T-helper 1 cell treated with Interleukin-12 subunit alpha and Interleukin-12 subunit beta and Interleukin-4 antibody, amounts not matched to agents 30 μg/mL and 1 μg/mL, for 36 hours (primary cell): ENCODE measurements at regions not wholly inside any gene's neighbourhood (a gene's known extent, or its start where the extent isn't known, plus 50 kb on each side); places are given as distances from the start of the nearest gene placed in this dataset.

Experiments
- H3K27ac Mint-ChIP-seq: one replicate; pipeline ENCODE4 v1.8.0; 2021; ENCODE audit warnings: mild to moderate bottlenecking, mixed read lengths
- H3K27me3 Mint-ChIP-seq: one replicate; pipeline ENCODE4 v1.8.0; 2021; ENCODE audit warnings: low read depth, mixed read lengths
- H3K36me3 Mint-ChIP-seq: one replicate; pipeline ENCODE4 v1.8.0; 2021; ENCODE audit warnings: low read depth, mixed read lengths
- H3K4me1 Mint-ChIP-seq: one replicate; pipeline ENCODE4 v1.8.0; 2021; ENCODE audit warnings: low read depth, mixed read lengths
- H3K4me3 Mint-ChIP-seq: one replicate; pipeline ENCODE4 v1.8.0; 2021; ENCODE audit warnings: mild to moderate bottlenecking, moderate library complexity, mixed read lengths
- H3K9me3 Mint-ChIP-seq: one replicate; pipeline ENCODE4 v1.8.0; 2021; ENCODE audit warnings: mixed read lengths

DNA sequence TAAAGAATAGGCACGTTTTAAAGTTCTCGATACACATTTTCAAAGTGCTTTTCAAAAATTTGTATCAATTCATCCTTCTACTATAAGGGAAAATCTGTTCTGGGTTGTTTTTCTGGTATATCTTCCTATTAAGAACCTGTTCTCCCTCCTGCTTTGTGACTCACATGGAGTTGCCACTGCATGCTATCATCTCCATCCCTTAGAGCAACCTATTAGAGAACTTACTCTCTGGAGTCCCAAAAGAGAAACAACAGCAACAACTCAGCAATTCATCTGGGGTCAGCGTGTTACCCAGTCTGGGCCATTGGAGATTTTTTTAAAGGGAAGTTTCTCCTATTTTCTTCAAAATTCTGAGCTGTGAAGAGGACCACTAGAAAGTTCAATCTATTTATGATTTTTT, 227.4 kb downstream of the HLX start:
- Mint-ChIP-seq H3K4me3 (no peak overlapping the region), H3K4me1 (peaks cover 5% of the 10 kb centered on the region), H3K9me3 (peaks cover 5% of the 10 kb centered on the region), H3K27ac (no peak overlapping the region), H3K27me3 (no peaks in the 10 kb centered on the region), H3K36me3 (no peaks in the 10 kb centered on the region)

DNA sequence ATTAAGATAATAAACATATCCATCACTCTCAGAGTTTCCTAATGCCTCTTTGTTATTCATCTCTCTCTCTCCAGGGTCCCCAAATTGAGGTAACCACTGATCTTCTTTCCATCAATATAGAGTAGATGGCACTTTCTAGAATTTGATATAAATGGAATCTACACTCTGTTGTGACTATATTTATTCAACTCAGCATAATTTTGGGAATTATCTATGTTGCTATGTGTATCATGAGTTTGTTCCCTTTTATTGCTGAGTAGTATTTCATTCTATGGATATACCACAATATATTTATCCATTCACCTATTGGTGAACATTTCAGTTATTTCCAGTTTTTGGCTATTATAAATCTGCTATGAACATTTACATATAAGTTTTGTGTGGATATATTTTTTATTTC, 230.7 kb downstream of the HLX start:
- Mint-ChIP-seq H3K36me3 (no peaks in the 10 kb centered on the region), H3K4me1 (no peaks in the 10 kb centered on the region), H3K27ac (no peak overlapping the region), H3K27me3 (peaks cover 5% of the 10 kb centered on the region), H3K9me3 (no peaks in the 10 kb centered on the region), H3K4me3 (no peak overlapping the region)

DNA sequence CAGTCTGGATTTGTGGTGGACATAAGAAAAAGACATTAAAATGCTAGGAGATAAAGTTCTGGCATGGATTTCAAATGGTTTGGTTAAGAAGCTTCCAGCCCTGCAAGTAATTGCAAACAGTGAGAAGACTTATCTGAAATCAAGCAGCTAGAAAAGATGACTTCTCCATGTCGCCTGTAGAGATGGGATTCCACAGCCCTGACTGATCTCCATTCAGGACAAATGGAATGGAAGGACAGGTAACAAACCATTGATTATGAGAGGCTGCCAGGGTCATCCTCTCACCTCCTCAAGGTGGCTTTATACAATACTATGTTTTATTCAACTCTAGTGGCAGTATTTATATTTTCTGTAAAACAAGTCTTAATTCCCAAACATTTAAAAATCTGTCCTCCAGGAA, 237.9 kb downstream of the HLX start:
- Mint-ChIP-seq H3K9me3 (peaks cover 6% of the 10 kb centered on the region), H3K27me3 (peaks cover 5% of the 10 kb centered on the region), H3K27ac (no peak overlapping the region), H3K36me3 (no peaks in the 10 kb centered on the region), H3K4me3 (no peak overlapping the region), H3K4me1 (no peaks in the 10 kb centered on the region)

DNA sequence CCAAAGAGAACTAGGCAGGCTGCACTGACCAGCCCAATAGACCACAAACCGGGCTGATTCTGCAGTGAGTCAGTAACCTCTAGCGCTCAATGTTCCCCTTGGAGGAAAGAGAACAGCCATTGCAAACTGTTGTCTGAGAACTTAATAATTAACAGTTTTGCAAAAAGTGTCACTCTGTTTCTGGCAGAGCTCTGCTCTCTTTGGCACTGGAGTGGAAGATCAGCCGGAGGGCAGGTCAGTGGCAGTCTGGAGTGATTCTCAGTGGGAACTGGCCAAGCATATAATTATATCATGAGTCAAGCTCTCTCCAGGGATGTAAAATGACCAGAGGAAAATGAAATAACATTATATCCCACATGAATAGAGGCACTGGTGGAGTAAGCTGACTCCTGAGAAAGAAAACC, 238.3 kb downstream of the HLX start:
- Mint-ChIP-seq H3K27me3 (peaks cover 5% of the 10 kb centered on the region), H3K36me3 (no peaks in the 10 kb centered on the region), H3K4me1 (no peaks in the 10 kb centered on the region), H3K4me3 (no peak overlapping the region), H3K27ac (no peak overlapping the region), H3K9me3 (peaks cover 6% of the 10 kb centered on the region)

DNA sequence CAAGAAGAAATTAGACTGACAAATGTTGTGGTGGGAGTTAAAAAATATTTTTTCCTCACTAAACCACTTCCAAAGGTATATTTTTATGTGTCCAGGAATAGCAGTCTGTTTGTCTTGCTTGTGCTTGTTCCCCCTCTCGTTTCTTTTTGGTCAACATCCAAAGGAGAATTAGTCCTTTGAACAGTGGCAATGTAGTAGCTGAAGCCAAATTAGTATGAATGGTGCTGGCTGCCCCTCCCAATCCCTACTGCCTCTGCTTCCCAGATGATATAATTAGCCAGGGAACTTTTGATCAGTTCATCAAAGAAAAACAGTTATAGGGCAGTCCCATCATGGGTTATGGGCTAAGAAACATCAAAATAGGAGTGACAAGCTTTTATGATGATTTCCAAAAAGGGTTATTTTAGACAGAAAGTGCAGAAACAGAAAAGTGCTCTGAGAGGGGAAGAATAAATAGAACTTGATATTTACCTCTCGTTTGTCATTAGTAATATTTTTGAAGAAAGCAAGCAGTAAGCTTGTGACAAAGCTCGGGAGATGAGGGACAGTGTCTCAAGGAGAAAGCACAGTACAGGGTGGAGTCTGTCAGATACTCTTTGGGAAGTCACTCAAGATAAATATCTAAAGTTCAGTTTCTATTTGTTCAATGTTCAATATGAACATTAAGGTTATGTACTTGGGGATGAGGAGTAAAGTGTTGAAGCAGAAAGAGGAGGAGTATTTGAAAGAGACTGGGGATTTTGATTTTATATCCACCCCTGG, 239.1 kb downstream of the HLX start:
- Mint-ChIP-seq H3K27ac (no peak overlapping the region), H3K4me1 (no peaks in the 10 kb centered on the region), H3K9me3 (peaks cover 6% of the 10 kb centered on the region), H3K27me3 (no peaks in the 10 kb centered on the region), H3K36me3 (no peaks in the 10 kb centered on the region), H3K4me3 (no peak overlapping the region)

DNA sequence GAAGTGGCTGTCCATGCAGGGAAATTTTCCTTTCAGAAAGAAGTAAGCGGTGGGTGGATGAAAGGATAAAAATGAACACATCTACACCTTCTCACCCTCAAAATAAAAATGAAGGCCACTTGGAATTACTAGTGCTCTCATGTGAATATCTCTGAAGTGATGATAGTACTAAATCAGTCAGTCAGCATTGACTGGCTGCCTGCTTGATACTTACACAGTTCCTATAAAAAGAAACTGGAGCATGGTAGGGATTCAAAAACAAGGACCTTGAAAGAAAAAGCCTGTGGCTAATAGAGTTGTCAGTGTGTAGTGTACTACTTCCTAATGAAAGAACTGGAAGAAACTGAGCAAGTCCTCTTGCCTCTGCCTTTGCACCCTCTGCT, 239.7 kb downstream of the HLX start:
- Mint-ChIP-seq H3K4me3 (no peak overlapping the region), H3K27me3 (no peaks in the 10 kb centered on the region), H3K9me3 (peaks cover 6% of the 10 kb centered on the region), H3K4me1 (no peaks in the 10 kb centered on the region), H3K27ac (no peak overlapping the region), H3K36me3 (no peaks in the 10 kb centered on the region)

DNA sequence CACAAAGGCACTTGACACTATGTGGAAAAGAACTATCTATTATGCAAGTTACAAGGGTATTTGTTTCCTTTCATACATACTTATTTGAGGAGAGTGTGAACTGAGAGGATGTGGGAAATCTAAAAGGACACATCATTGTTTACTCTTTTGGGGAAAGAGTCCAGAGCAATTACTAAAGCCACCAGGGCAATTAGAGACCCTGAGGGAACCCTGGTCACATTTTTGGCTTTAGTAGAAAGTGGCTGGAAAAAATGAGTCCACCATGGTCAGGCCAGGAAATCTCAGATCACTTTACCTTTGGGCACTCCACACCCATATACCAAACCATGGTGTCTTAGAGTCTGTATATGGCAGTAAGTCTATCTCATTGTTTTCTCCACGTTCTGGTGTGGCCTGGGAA, 243.3 kb downstream of the HLX start:
- H3K9me3 Mint-ChIP-seq, result peaks cover 6% of the 10 kb centered on the region
- no peaks in the 10 kb centered on the region for H3K27me3 Mint-ChIP-seq
- no peak overlapping the region for H3K27ac Mint-ChIP-seq
- H3K4me1 Mint-ChIP-seq, result no peaks in the 10 kb centered on the region
- no peak overlapping the region for H3K4me3 Mint-ChIP-seq
- no peaks in the 10 kb centered on the region for H3K36me3 Mint-ChIP-seq

DNA sequence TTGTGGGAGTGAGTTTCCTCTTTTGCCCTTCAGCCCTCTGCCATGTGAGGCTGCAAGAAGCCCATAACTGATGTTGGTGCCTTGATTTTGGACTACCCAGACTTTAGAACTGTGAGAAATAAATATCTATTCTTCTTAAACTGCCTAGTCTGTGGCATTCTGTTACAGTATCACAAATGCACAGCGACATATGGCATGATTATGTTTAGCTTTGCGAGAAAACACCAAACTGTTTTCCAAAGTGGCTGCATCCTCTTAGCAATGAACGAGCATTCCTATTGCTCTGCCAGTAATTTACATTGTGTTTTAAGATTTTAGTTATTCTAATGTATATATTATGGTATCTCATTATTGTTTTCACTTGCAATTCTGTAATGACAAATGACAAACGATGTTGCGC, 246.7 kb downstream of the HLX start:
- Mint-ChIP-seq H3K4me3 (no peak overlapping the region), H3K27me3 (no peaks in the 10 kb centered on the region), H3K36me3 (no peaks in the 10 kb centered on the region), H3K27ac (no peak overlapping the region), H3K9me3 (peaks cover 6% of the 10 kb centered on the region), H3K4me1 (no peaks in the 10 kb centered on the region)

DNA sequence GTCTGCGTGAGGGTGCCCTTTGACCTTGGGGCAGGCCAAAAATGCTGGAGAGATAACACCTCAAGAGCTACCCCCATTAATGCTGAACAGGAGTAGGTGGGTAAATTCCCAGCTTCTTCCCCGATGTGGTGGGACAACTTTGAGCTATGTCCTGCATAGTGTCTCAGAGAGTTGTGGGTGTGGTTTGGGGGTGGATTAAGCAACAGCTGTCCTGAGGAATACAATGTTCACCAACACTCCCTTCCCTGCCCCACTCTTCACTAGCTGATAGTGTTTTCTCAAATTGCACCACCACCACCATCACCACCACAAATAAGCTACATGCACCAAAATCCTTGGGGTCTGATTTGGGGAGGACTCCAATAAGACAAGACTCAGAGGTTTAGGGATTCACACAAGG, 258.4 kb downstream of the HLX start:
- no peak overlapping the region for H3K4me3 Mint-ChIP-seq
- no peak overlapping the region for H3K27ac Mint-ChIP-seq
- no peaks in the 10 kb centered on the region for H3K4me1 Mint-ChIP-seq
- no peaks in the 10 kb centered on the region for H3K27me3 Mint-ChIP-seq
- peaks cover 3% of the 10 kb centered on the region for H3K9me3 Mint-ChIP-seq
- H3K36me3 Mint-ChIP-seq, result no peaks in the 10 kb centered on the region

DNA sequence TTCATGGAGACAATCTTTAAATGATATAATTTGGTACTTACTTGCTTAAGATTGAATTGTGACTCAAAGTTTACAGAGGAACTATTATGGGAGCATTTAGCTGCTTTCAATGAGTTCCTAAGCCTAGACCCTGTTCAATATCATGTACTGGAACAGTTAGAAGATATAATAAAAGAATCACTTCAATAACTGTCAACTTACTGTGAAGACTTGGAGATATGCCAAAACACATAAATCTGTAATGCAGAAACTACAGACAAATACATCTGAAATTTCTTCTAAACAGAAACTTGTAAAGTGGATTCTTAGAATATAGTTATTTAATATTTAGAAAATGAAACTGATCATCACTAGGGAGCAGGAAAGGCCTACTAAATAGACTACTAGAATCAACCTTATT, 259.3 kb downstream of the HLX start:
- Mint-ChIP-seq H3K4me1 (no peaks in the 10 kb centered on the region), H3K36me3 (no peaks in the 10 kb centered on the region), H3K27ac (no peak overlapping the region), H3K27me3 (no peaks in the 10 kb centered on the region), H3K9me3 (peaks cover 3% of the 10 kb centered on the region), H3K4me3 (no peak overlapping the region)

DNA sequence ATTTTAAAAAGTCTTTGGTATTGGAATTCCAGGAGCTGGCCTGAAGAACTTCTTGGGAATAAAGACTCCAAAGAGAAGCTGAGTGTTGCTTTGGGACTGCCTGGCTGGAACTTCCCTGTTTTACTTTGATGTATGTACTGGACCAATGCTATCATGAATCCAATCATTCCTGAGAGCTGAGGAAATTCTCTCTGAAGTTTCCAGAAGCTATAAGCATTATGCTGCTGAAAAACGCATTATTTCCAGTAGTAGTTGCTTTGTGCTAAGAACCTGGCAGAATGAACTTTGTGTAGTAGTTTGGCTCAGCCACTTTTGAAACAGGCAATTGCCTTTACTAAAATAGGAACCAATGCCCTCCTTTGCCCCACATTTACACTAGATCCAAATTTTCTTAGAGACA, 260.7 kb downstream of the HLX start:
- H3K27ac Mint-ChIP-seq, result no peak overlapping the region
- H3K36me3 Mint-ChIP-seq, result no peaks in the 10 kb centered on the region
- no peaks in the 10 kb centered on the region for H3K27me3 Mint-ChIP-seq
- H3K4me3 Mint-ChIP-seq, result no peak overlapping the region
- H3K9me3 Mint-ChIP-seq, result peaks cover 3% of the 10 kb centered on the region
- no peaks in the 10 kb centered on the region for H3K4me1 Mint-ChIP-seq

DNA sequence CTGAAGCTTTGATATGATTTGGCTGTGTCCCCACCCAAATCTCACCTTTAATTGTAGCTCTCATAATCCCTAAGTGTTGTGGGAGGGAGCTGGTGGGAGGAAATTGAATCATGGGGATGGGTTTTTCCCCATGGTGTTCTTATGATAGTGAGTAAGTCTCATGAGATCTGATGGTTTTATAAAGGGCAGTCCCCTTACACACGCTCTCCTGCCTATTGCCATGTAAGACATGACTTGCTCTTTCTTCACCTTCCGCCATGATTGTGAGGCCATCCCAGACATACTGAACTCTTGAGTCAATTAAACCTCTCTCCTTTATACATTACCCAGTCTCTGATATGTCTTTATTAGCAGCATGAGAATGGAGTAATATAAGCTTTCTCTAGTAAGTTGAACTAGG, 261.9 kb downstream of the HLX start:
- no peak overlapping the region for H3K27ac Mint-ChIP-seq
- H3K4me3 Mint-ChIP-seq, result no peak overlapping the region
- no peaks in the 10 kb centered on the region for H3K4me1 Mint-ChIP-seq
- no peaks in the 10 kb centered on the region for H3K27me3 Mint-ChIP-seq
- H3K9me3 Mint-ChIP-seq, result peaks cover 3% of the 10 kb centered on the region
- no peaks in the 10 kb centered on the region for H3K36me3 Mint-ChIP-seq

DNA sequence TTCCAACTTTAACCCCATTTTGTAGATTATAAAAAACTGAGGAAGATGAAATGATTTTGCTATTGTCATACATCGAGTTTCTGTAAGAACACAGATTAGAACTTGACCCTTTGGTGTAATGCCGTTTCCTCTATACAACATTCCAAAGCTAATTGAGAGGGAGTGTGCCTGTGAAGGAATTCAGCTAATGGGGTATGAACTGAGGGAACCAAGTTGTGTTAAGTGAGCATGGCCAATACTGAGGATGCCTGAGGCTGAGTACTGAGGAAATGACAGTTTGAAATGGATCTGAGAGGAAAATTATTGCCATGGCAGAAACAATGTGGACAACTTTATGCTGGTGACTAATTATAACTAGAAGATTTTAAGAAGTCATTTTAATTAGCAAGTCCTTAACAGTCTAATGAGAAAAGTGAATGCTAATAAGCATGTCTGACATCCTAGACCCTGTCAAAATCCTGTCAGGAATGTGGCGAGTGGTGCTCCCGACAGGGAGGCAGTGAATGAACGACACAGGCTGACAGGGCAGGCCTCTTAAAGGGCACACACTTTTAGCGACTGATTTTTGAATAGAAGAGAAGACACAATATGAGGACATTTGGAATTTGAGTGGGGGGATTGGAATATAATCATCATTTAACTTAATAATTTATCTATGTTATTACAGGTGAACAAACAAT, 262.5 kb downstream of the HLX start:
- no peak overlapping the region for H3K4me3 Mint-ChIP-seq
- H3K4me1 Mint-ChIP-seq, result no peaks in the 10 kb centered on the region
- peaks cover 3% of the 10 kb centered on the region for H3K9me3 Mint-ChIP-seq
- no peak overlapping the region for H3K27ac Mint-ChIP-seq
- no peaks in the 10 kb centered on the region for H3K27me3 Mint-ChIP-seq
- no peaks in the 10 kb centered on the region for H3K36me3 Mint-ChIP-seq

DNA sequence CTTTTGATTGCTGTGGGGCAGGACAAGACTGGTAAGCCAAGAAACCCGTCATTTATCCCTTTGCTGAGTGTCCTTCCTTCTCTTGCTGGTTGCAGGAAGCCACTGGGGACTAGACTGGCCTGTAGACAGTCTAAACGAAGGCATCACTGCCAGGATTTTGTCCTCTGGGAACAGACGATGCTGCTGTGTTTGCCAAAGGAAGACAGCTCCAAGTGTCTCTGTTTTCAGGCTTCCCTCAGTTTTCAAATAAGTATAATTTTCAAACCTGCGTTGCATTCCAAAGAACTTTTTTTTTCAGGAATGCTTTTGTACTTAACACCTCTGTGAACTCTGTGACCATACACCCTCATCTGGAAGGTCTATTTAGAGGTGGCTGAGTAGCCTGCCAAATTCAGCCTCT, 269.4 kb downstream of the HLX start:
- Mint-ChIP-seq H3K27ac (no peak overlapping the region), H3K9me3 (no peaks in the 10 kb centered on the region), H3K4me3 (no peak overlapping the region), H3K36me3 (no peaks in the 10 kb centered on the region), H3K4me1 (no peaks in the 10 kb centered on the region), H3K27me3 (no peaks in the 10 kb centered on the region)

DNA sequence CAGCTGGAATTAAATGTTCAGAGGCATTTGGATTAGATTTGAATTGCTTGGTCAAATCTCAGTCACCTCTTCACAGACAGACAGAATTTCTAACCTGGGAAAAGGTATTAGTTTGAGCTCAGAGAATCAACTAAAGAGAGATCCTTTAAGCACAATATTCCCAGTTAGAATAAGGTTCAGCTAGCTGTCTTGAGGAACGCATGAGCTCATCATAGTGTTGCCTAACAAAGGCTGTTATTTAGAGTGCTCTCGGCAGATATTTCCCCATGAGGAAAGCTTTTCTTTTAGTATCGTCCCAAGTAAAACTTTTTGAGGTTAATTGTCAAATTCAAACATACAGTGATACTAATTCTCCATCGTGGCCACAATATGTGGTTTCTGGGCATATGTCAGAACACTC, 269.9 kb downstream of the HLX start:
- Mint-ChIP-seq H3K27me3 (no peaks in the 10 kb centered on the region), H3K4me1 (no peaks in the 10 kb centered on the region), H3K9me3 (no peaks in the 10 kb centered on the region), H3K27ac (no peak overlapping the region), H3K4me3 (no peak overlapping the region), H3K36me3 (no peaks in the 10 kb centered on the region)
